Gastrocnemius medialis (tissue), 4 donors: ENCODE measurements at regions not wholly inside any gene's neighbourhood (a gene's known extent, or its start where the extent isn't known, plus 50 kb on each side); places are given as distances from the start of the nearest gene placed in this dataset.
"Not testable (repeated sequence)": the region's sequence is repeated elsewhere in the genome, so short reads cannot be mapped to it uniquely, and the experiment has no call there.

ENCODE experiments used
- POLR2A ChIP-seq, 2 donors: fragments of 450-650 bp; IDR thresholded peaks; one replicate each; pipeline ENCODE4 v1.6.1; 2017; ENCODE audit warnings: antibody characterized with exemption in 2 of 2, mild to moderate bottlenecking in 2 of 2, moderate library complexity in 2 of 2
- TF ChIP-seq, protein P1 (sequence below), 5 experiments: fragments of 450-650 bp in 3 of 5; fragments of 200-600 bp in 2 of 5; sonication (generic) in 2 of 5; IDR thresholded peaks in 4 of 5; conservative IDR thresholded peaks in 1 of 5; 1 replicate in 4 of 5; 2 replicates in 1 of 5; pipeline ENCODE4 v1.5.1; 2016 to 2019; ENCODE audit warnings: antibody characterized with exemption in 5 of 5, mild to moderate bottlenecking in 3 of 5, moderate library complexity in 3 of 5

DNA sequence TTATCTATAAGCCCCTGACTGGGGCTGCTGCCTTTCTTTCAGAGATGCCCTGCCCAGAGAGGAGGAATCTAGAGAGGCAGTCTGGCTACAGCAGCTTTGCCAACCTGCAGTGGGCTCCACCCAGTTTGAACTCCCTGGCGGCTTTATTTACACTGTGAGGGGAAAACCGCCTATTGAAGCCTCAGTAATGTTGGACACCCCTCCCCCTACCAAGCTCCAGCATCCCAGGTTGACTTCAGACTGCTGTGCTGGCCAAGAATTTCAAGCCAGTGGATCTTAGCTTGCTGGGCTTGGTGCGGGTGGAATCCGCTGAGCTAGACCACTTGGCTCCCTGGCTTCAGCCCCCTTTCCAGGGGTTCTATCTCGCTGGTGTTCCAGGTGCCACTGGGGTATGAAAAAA lies 61.4 kb upstream of the FYN start:
- TF ChIP-seq, protein P1, sequence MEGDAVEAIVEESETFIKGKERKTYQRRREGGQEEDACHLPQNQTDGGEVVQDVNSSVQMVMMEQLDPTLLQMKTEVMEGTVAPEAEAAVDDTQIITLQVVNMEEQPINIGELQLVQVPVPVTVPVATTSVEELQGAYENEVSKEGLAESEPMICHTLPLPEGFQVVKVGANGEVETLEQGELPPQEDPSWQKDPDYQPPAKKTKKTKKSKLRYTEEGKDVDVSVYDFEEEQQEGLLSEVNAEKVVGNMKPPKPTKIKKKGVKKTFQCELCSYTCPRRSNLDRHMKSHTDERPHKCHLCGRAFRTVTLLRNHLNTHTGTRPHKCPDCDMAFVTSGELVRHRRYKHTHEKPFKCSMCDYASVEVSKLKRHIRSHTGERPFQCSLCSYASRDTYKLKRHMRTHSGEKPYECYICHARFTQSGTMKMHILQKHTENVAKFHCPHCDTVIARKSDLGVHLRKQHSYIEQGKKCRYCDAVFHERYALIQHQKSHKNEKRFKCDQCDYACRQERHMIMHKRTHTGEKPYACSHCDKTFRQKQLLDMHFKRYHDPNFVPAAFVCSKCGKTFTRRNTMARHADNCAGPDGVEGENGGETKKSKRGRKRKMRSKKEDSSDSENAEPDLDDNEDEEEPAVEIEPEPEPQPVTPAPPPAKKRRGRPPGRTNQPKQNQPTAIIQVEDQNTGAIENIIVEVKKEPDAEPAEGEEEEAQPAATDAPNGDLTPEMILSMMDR (IDR thresholded peaks at IDR 0.05 in 4 of 5, conservative IDR thresholded peaks at IDR 0.05 in 1 of 5): not testable (repeated sequence)
- not testable (repeated sequence) for TF ChIP-seq POLR2A (IDR thresholded peaks at IDR 0.05)
